Esophagus squamous epithelium (tissue), 4 donors: ENCODE measurements at regions not wholly inside any gene's neighbourhood (a gene's known extent, or its start where the extent isn't known, plus 50 kb on each side); places are given as distances from the start of the nearest gene placed in this dataset.

Experiments used
- CTCF ChIP-seq, 6 experiments: fragments of 450-650 bp in 4 of 6; fragments of 200-600 bp in 2 of 6; sonication (generic) in 2 of 6; IDR thresholded peaks; one replicate each; pipeline ENCODE4 v1.5.1; 2016 to 2019; ENCODE audit warnings: antibody characterized with exemption in 6 of 6, mild to moderate bottlenecking in 4 of 6, moderate library complexity in 4 of 6
- POLR2A ChIP-seq, 4 donors: fragments of 450-650 bp; IDR thresholded peaks; one replicate each; pipeline ENCODE4 v1.6.1; 2017; ENCODE audit warnings: antibody characterized with exemption in 4 of 4, mild to moderate bottlenecking in 4 of 4, moderate library complexity in 3 of 4

GRCh38 chr6:138560130-138560860 is 61.0 kb upstream of the NHSL1 start:
- no peak for TF ChIP-seq CTCF (IDR thresholded peaks at IDR 0.05)
- no peak for TF ChIP-seq POLR2A (IDR thresholded peaks at IDR 0.05)
